IMR-90 (cell line): ENCODE measurements at regions not wholly inside any gene's neighbourhood (a gene's known extent, or its start where the extent isn't known, plus 50 kb on each side); places are given as distances from the start of the nearest gene placed in this dataset.

Experiments
- CTCF ChIP-seq: conservative IDR thresholded peaks from 2 replicates; pipeline ENCODE4 v1.5.1; 2012; ENCODE audit warnings: mild to moderate bottlenecking, low read depth, low read length, improper control_type of control experiment
- POLR2A ChIP-seq: IDR thresholded peaks from 2 replicates; pipeline ENCODE4 v1.6.1; 2012; ENCODE audit warnings: mild to moderate bottlenecking, low read depth, low read length
- SMC3 ChIP-seq: fragments of 150-350 bp; IDR thresholded peaks from 2 replicates; pipeline ENCODE4 v1.6.1; 2016; ENCODE audit warnings: low read depth, mild to moderate bottlenecking, antibody characterized with exemption, low read length, moderate library complexity
- TF ChIP-seq, protein P1 (sequence below): fragments of 150-350 bp; IDR thresholded peaks from 2 replicates; pipeline ENCODE4 v1.6.1; 2016; ENCODE audit warnings: low read depth, mild to moderate bottlenecking, low read length, moderate library complexity, borderline replicate concordance

GRCh38 chr10:121282264-121282663 lies 316.0 kb downstream of the FGFR2 start:
- TF ChIP-seq, protein P1, sequence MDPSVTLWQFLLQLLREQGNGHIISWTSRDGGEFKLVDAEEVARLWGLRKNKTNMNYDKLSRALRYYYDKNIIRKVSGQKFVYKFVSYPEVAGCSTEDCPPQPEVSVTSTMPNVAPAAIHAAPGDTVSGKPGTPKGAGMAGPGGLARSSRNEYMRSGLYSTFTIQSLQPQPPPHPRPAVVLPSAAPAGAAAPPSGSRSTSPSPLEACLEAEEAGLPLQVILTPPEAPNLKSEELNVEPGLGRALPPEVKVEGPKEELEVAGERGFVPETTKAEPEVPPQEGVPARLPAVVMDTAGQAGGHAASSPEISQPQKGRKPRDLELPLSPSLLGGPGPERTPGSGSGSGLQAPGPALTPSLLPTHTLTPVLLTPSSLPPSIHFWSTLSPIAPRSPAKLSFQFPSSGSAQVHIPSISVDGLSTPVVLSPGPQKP: no peak
- TF ChIP-seq CTCF: no peak
- TF ChIP-seq POLR2A: no peak
- no peak for TF ChIP-seq SMC3
